ENCODE measurements at regions not wholly inside any gene's neighbourhood (a gene's known extent, or its start where the extent isn't known, plus 50 kb on each side); places are given as distances from the start of the nearest gene placed in this dataset.
"Not testable (repeated sequence)": the region's sequence is repeated elsewhere in the genome, so short reads cannot be mapped to it uniquely, and the experiment has no call there.

- peak; percentile 1 for DNase-seq
Measured at GRCh38 chr6:76633259-76633658, 560.8 kb upstream of the IMPG1 start.

- no peak for DNase-seq
Measured at GRCh38 chr6:76631622-76632021, 559.2 kb upstream of the IMPG1 start.

GRCh38 chr6:76615395-76615794 lies 542.9 kb upstream of the IMPG1 start:
- no peak for DNase-seq

- DNase-seq = no peak
Measured at GRCh38 chr6:76612954-76613353, 540.5 kb upstream of the IMPG1 start.

- DNase-seq = no peak
Measured at GRCh38 chr6:76609160-76609559, 536.7 kb upstream of the IMPG1 start.

- no peak for DNase-seq
Measured at GRCh38 chr6:76594109-76594508, 521.6 kb upstream of the IMPG1 start.

GRCh38 chr6:76593668-76594067 lies 521.2 kb upstream of the IMPG1 start:
- DNase-seq = no peak

- no peak for DNase-seq
Measured at GRCh38 chr6:76592566-76592965, 520.1 kb upstream of the IMPG1 start.

GRCh38 chr6:76587271-76587670 lies 514.8 kb upstream of the IMPG1 start:
- no peak for DNase-seq

GRCh38 chr6:76584121-76584520 lies 511.7 kb upstream of the IMPG1 start:
- no peak for DNase-seq

GRCh38 chr6:76578746-76579145 lies 506.3 kb upstream of the IMPG1 start:
- no peak for DNase-seq

GRCh38 chr6:76574746-76575145 lies 502.3 kb upstream of the IMPG1 start:
- no peak for DNase-seq

- no peak for DNase-seq
Measured at GRCh38 chr6:76565932-76566331, 493.5 kb upstream of the IMPG1 start.

- not testable (repeated sequence) for DNase-seq
Measured at GRCh38 chr6:76562371-76562770, 489.9 kb upstream of the IMPG1 start.

- not testable (repeated sequence) for DNase-seq
Measured at GRCh38 chr6:76560851-76561755, 488.6 kb upstream of the IMPG1 start.

- DNase-seq = no peak
Measured at GRCh38 chr6:76553256-76553655, 480.8 kb upstream of the IMPG1 start.

GRCh38 chr6:76552268-76552667 lies 479.8 kb upstream of the IMPG1 start:
- no peak for DNase-seq

GRCh38 chr6:76533661-76534060 lies 461.2 kb upstream of the IMPG1 start:
- no peak for DNase-seq

GRCh38 chr6:76532647-76533046 lies 460.2 kb upstream of the IMPG1 start:
- no peak for DNase-seq

GRCh38 chr6:76518443-76518842 lies 446.0 kb upstream of the IMPG1 start:
- DNase-seq = no peak

- no peak for DNase-seq
Measured at GRCh38 chr6:76516924-76517323, 444.5 kb upstream of the IMPG1 start.

- no peak for DNase-seq
Measured at GRCh38 chr6:76510489-76510888, 438.0 kb upstream of the IMPG1 start.

GRCh38 chr6:76509397-76509796 lies 436.9 kb upstream of the IMPG1 start:
- DNase-seq = no peak

- DNase-seq = no peak
Measured at GRCh38 chr6:76506808-76507207, 434.3 kb upstream of the IMPG1 start.

GRCh38 chr6:76495909-76496308 lies 423.4 kb upstream of the IMPG1 start:
- DNase-seq = no peak
